H1 (cell line): ENCODE measurements at regions not wholly inside any gene's neighbourhood (a gene's known extent, or its start where the extent isn't known, plus 50 kb on each side); places are given as distances from the start of the nearest gene placed in this dataset.

Experiments
- BCL11A ChIP-seq, 2 experiments: IDR thresholded peaks; one replicate each; pipeline ENCODE4 v1.6.1; 2011; ENCODE audit warnings: low read depth in 2 of 2, low read length in 2 of 2, mild to moderate bottlenecking in 2 of 2
- CBX5 ChIP-seq: fragments of 300-800, 300-1000 bp; sonication (generic); IDR thresholded peaks from 2 replicates; pipeline ENCODE4 v1.7.1; 2016; ENCODE audit warnings: antibody characterized with exemption, low read length, low read depth
- CHD2 ChIP-seq: IDR thresholded peaks from 2 replicates; pipeline ENCODE4 v1.6.1; 2012; ENCODE audit warnings: low read length, improper control_type of control experiment
- FOSL1 ChIP-seq: IDR thresholded peaks from 2 replicates; pipeline ENCODE4 v1.6.1; 2011; ENCODE audit warnings: mild to moderate bottlenecking, low read depth, low read length, moderate library complexity; ENCODE audit not compliant: insufficient read depth
- MAFK ChIP-seq: IDR thresholded peaks from 2 replicates; pipeline ENCODE4 v1.6.1; 2012; ENCODE audit warnings: low read depth, mild to moderate bottlenecking, improper control_type of control experiment, low read length
- POLR2A ChIP-seq, 2 experiments: IDR thresholded peaks; 1 replicate in 1 of 2; 2 replicates in 1 of 2; pipeline ENCODE4 v1.6.1; 2011; ENCODE audit warnings: low read depth in 2 of 2, low read length in 2 of 2, mild to moderate bottlenecking in 2 of 2; ENCODE audit errors: control extremely low read depth in 1 of 2
- SIN3A ChIP-seq, 2 experiments: IDR thresholded peaks in 1 of 2; conservative IDR thresholded peaks in 1 of 2; 2 replicates each; pipeline ENCODE4 v1.6.1; 2011 to 2012; ENCODE audit warnings: low read length in 2 of 2, improper control_type of control experiment in 1 of 2, low read depth in 1 of 2, mild to moderate bottlenecking in 1 of 2
- TF ChIP-seq, protein P1 (sequence below), 3 experiments: IDR thresholded peaks; 1 replicate in 2 of 3; 2 replicates in 1 of 3; pipeline versions ENCODE4 v1.5.1 to v1.6.1; 2011; ENCODE audit warnings: low read length in 3 of 3, mild to moderate bottlenecking in 3 of 3, inconsistent platforms in 2 of 3, low read depth in 1 of 3, moderate library complexity in 1 of 3; ENCODE audit not compliant: insufficient read depth in 1 of 3; ENCODE audit errors: control extremely low read depth in 1 of 3
- TF ChIP-seq, protein P2 (sequence below): IDR thresholded peaks from 2 replicates; pipeline ENCODE4 v1.6.1; 2011; ENCODE audit warnings: low read length, improper control_type of control experiment

DNA sequence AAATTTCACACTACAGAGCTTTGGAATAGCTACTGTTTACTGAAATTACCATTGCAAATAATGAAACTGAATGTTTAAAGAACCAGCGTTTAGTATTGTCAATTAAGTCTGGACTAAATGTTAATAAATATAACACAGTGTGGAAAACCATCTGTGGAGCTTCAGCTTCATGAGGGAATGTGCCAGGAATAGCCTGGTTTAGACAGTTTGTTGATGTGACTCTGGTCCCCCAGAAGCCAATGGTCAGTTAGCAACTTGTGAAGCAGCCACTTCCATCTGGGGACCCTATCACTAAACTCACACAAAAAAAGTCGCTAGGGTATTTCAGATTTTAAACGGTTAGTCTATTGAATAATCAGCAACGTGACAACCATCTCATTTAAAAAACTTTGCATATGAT lies 207.8 kb downstream of the RAMP3 start:
- TF ChIP-seq, protein P1, sequence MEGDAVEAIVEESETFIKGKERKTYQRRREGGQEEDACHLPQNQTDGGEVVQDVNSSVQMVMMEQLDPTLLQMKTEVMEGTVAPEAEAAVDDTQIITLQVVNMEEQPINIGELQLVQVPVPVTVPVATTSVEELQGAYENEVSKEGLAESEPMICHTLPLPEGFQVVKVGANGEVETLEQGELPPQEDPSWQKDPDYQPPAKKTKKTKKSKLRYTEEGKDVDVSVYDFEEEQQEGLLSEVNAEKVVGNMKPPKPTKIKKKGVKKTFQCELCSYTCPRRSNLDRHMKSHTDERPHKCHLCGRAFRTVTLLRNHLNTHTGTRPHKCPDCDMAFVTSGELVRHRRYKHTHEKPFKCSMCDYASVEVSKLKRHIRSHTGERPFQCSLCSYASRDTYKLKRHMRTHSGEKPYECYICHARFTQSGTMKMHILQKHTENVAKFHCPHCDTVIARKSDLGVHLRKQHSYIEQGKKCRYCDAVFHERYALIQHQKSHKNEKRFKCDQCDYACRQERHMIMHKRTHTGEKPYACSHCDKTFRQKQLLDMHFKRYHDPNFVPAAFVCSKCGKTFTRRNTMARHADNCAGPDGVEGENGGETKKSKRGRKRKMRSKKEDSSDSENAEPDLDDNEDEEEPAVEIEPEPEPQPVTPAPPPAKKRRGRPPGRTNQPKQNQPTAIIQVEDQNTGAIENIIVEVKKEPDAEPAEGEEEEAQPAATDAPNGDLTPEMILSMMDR (IDR thresholded peaks at IDR 0.05; ENCODE audit: control extremely low read depth in 1 of 3, insufficient read depth in 1 of 3, low read depth in 1 of 3, low read length in 3 of 3) = no peak
- TF ChIP-seq POLR2A (IDR thresholded peaks at IDR 0.05; ENCODE audit: control extremely low read depth in 1 of 2, low read depth in 2 of 2, low read length in 2 of 2) (no peak), SIN3A (conservative IDR thresholded peaks at IDR 0.05 in 1 of 2, IDR thresholded peaks at IDR 0.05 in 1 of 2; ENCODE audit: low read depth in 1 of 2, low read length in 2 of 2) (no peak), CBX5 (no peak), BCL11A (IDR thresholded peaks at IDR 0.05; ENCODE audit: low read depth in 2 of 2, low read length in 2 of 2) (no peak), MAFK (no peak), CHD2 (no peak), FOSL1 (no peak)
- TF ChIP-seq, protein P2, sequence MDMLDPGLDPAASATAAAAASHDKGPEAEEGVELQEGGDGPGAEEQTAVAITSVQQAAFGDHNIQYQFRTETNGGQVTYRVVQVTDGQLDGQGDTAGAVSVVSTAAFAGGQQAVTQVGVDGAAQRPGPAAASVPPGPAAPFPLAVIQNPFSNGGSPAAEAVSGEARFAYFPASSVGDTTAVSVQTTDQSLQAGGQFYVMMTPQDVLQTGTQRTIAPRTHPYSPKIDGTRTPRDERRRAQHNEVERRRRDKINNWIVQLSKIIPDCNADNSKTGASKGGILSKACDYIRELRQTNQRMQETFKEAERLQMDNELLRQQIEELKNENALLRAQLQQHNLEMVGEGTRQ = no peak
